ENCODE measurements at regions not wholly inside any gene's neighbourhood (a gene's known extent, or its start where the extent isn't known, plus 50 kb on each side); places are given as distances from the start of the nearest gene placed in this dataset.

DNA sequence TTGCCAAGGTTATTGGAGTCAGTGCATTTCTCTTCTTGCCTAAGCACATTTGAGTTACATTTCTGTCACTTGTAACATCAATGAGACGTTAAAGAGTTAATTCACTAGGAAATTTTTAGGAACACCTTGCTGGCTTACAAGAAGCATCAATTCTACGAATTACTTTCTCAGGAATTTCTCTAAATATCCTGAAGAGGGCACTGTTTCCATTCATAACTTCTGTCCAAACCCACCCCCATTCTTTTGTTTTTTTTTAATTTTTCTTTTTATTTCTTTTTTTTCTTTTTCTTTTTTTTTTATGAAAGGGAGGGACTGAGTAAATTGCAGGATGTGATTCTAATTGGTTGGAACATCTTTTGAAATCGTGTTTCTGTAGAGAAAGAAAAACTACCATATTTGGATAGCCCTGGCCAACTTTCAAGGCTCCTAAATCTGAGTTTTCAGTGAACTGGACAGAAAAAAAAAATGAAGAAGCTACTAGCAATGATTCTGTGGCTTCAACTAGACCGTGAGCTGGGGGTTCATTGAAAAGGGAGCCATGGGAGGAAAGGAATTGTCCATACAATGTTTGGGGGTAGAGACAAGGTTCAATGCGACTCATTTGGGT is 285.3 kb downstream of the DAD1 start:
- TF ChIP-seq, protein P1, sequence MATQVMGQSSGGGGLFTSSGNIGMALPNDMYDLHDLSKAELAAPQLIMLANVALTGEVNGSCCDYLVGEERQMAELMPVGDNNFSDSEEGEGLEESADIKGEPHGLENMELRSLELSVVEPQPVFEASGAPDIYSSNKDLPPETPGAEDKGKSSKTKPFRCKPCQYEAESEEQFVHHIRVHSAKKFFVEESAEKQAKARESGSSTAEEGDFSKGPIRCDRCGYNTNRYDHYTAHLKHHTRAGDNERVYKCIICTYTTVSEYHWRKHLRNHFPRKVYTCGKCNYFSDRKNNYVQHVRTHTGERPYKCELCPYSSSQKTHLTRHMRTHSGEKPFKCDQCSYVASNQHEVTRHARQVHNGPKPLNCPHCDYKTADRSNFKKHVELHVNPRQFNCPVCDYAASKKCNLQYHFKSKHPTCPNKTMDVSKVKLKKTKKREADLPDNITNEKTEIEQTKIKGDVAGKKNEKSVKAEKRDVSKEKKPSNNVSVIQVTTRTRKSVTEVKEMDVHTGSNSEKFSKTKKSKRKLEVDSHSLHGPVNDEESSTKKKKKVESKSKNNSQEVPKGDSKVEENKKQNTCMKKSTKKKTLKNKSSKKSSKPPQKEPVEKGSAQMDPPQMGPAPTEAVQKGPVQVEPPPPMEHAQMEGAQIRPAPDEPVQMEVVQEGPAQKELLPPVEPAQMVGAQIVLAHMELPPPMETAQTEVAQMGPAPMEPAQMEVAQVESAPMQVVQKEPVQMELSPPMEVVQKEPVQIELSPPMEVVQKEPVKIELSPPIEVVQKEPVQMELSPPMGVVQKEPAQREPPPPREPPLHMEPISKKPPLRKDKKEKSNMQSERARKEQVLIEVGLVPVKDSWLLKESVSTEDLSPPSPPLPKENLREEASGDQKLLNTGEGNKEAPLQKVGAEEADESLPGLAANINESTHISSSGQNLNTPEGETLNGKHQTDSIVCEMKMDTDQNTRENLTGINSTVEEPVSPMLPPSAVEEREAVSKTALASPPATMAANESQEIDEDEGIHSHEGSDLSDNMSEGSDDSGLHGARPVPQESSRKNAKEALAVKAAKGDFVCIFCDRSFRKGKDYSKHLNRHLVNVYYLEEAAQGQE (IDR thresholded peaks at IDR 0.05; ENCODE audit: insufficient read depth in 1 of 2, low read depth in 2 of 2, low read length in 2 of 2), result no peak
- TF ChIP-seq POLR2AphosphoS5 (IDR thresholded peaks at IDR 0.05; ENCODE audit: low read depth, low read length) (no peak), SIN3A (IDR thresholded peaks at IDR 0.05; ENCODE audit: borderline replicate concordance, insufficient read depth, low read length) (no peak), TAF1 (IDR thresholded peaks at IDR 0.05; ENCODE audit: borderline replicate concordance, insufficient read depth, low read length) (no peak), FOXP2 (optimal IDR thresholded peaks at IDR 0.05; ENCODE audit: borderline replicate concordance, extremely low read depth, extremely low read length, insufficient read depth) (no peak)

DNA sequence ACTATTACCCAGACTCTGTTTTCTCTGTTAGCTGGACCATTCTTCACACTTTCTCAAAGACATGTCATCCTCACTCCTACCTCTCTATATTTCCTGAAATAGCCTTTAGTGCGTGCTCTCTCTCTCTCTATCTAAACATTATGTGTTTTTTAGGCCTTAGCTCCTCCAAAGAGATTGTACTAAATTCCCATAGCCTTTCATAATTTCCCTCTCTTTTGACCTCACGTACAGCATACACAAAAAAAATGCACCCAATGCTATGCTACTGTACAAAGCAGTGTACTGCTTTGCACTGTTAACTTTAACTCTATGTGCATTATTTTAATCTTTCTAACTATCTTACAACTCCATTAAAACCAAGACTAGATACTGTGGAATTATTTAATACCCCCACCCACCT is 288.4 kb downstream of the DAD1 start:
- TF ChIP-seq TAF1 (IDR thresholded peaks at IDR 0.05; ENCODE audit: borderline replicate concordance, insufficient read depth, low read length) (no peak), SIN3A (IDR thresholded peaks at IDR 0.05; ENCODE audit: borderline replicate concordance, insufficient read depth, low read length) (no peak), FOXP2 (optimal IDR thresholded peaks at IDR 0.05; ENCODE audit: borderline replicate concordance, extremely low read depth, extremely low read length, insufficient read depth) (no peak), POLR2AphosphoS5 (IDR thresholded peaks at IDR 0.05; ENCODE audit: low read depth, low read length) (no peak)
- TF ChIP-seq, protein P1 (IDR thresholded peaks at IDR 0.05; ENCODE audit: insufficient read depth in 1 of 2, low read depth in 2 of 2, low read length in 2 of 2), result no peak

DNA sequence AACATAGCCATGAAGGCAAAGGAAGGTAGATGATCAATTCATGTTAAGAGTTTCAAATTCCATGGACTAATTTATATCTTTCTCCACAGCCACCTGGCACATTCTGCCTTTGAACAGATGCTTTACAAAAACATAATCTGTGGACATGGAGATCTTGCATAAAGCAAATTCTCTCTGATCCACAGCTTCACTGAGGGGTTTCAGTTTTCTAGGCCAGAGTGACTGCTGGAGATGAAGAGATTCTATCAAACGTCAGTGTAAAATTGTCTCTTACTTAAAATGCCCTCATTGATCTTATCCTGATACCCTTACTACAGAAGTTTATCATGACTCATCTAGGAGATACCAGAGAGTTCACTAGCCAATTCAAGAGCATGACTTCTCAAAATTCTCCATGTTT is 291.6 kb downstream of the DAD1 start:
- TF ChIP-seq FOXP2 (optimal IDR thresholded peaks at IDR 0.05; ENCODE audit: borderline replicate concordance, extremely low read depth, extremely low read length, insufficient read depth), result no peak
- no peak for TF ChIP-seq TAF1 (IDR thresholded peaks at IDR 0.05; ENCODE audit: borderline replicate concordance, insufficient read depth, low read length)
- TF ChIP-seq SIN3A (IDR thresholded peaks at IDR 0.05; ENCODE audit: borderline replicate concordance, insufficient read depth, low read length), result no peak
- TF ChIP-seq, protein P1 (IDR thresholded peaks at IDR 0.05; ENCODE audit: insufficient read depth in 1 of 2, low read depth in 2 of 2, low read length in 2 of 2), result no peak
- TF ChIP-seq POLR2AphosphoS5 (IDR thresholded peaks at IDR 0.05; ENCODE audit: low read depth, low read length), result no peak

DNA sequence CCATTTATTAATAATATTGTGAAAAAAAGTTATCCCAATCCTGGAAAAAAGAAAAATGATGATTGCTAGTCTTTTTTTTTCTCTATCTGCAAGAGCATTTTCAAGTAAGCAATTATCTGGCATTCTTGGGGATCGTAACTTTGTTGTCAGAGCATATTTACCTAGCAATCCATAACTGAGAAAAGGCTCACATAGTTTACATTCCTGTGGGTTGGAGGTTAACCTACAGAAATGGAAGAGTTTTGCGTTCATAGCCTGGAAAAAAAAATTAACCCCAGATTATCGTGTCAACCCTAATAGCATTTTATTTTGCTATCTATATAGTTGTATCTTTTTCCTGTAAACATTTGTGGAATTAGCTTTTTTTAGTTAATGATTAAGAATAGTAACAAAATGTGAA is 292.3 kb downstream of the DAD1 start:
- TF ChIP-seq POLR2AphosphoS5 (IDR thresholded peaks at IDR 0.05; ENCODE audit: low read depth, low read length) (no peak), FOXP2 (optimal IDR thresholded peaks at IDR 0.05; ENCODE audit: borderline replicate concordance, extremely low read depth, extremely low read length, insufficient read depth) (no peak), TAF1 (IDR thresholded peaks at IDR 0.05; ENCODE audit: borderline replicate concordance, insufficient read depth, low read length) (no peak), SIN3A (IDR thresholded peaks at IDR 0.05; ENCODE audit: borderline replicate concordance, insufficient read depth, low read length) (no peak)
- TF ChIP-seq, protein P1 (IDR thresholded peaks at IDR 0.05; ENCODE audit: insufficient read depth in 1 of 2, low read depth in 2 of 2, low read length in 2 of 2), result no peak

Data from PFSK-1 (cell line).